ENCODE measurements at regions not wholly inside any gene's neighbourhood (a gene's known extent, or its start where the extent isn't known, plus 50 kb on each side); places are given as distances from the start of the nearest gene placed in this dataset.

DNA sequence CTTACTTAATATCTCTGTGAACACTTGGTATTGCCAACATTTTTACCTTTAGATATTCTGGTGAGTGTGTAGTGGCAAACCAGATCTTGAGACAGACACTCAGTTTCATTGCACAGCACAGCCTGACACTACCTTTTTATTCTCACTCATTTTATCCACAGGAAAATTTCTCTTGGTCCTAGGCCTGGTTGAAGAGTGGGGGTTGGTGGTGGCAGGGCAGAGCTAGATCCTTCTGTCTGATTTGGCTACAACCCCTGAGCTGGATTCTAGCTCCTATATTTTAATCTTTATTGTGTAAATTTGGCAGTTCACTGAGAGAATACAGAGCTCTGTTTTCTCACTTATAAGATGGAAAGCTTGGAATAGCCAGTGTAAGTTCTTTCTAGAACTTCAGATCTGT is 396.9 kb downstream of the LRIG3 start:
- TF ChIP-seq SUZ12 (IDR thresholded peaks at IDR 0.05; ENCODE audit: extremely low read depth, insufficient read depth, insufficient read length) (no peak), YY1 (IDR thresholded peaks at IDR 0.05; ENCODE audit: insufficient read depth, insufficient read length) (no peak)
